Natural killer cell (primary cell): ENCODE measurements at regions not wholly inside any gene's neighbourhood (a gene's known extent, or its start where the extent isn't known, plus 50 kb on each side); places are given as distances from the start of the nearest gene placed in this dataset.

Source experiments
- ATAC-seq, 3 donors: fragments of 150-1000 bp in 2 of 3; fragments of 200-7000 bp in 1 of 3; cut with Tn5 transposase; 1 replicate in 1 of 3; 2 replicates in 2 of 3; pipeline ENCODE4 v1.10.0; 2021; ENCODE audit warnings: mild to moderate bottlenecking in 2 of 3, moderate library complexity in 2 of 3
- DNase-seq, 2 donors: peaks; one replicate each; pipeline versions ENCODE4 v3.0.0 to v3.0.0-alpha.2; 2013 to 2021; ENCODE audit warnings: mixed read lengths in 1 of 2
- H3K27ac ChIP-seq: one replicate; pipeline ENCODE4 v1.5.1; 2013; ENCODE audit warnings: mild to moderate bottlenecking, low read length
- H3K27me3 ChIP-seq: one replicate; pipeline ENCODE4 v1.6.1; 2013; ENCODE audit warnings: low read length; ENCODE audit not compliant: control insufficient read depth, insufficient read depth
- H3K36me3 ChIP-seq: one replicate; pipeline ENCODE4 v1.6.1; 2013; ENCODE audit warnings: low read length; ENCODE audit not compliant: control insufficient read depth, insufficient read depth
- H3K4me1 ChIP-seq: one replicate; pipeline ENCODE4 v1.6.1; 2013; ENCODE audit warnings: low read length; ENCODE audit not compliant: control insufficient read depth, insufficient read depth
- H3K4me3 ChIP-seq: one replicate; pipeline ENCODE4 v1.5.1; 2013; ENCODE audit warnings: low read length
- H3K9me3 ChIP-seq: one replicate; pipeline ENCODE4 v1.6.1; 2013; ENCODE audit warnings: low read length; ENCODE audit not compliant: control insufficient read depth, insufficient read depth
- H3K27ac Mint-ChIP-seq, 2 donors: one replicate each; pipeline ENCODE4 v1.8.0; 2022; ENCODE audit warnings: mild to moderate bottlenecking in 2 of 2, mixed read lengths in 2 of 2, moderate library complexity in 1 of 2
- H3K27me3 Mint-ChIP-seq, 2 donors: one replicate each; pipeline ENCODE4 v1.8.0; 2022; ENCODE audit warnings: low read depth in 2 of 2, mixed read lengths in 2 of 2
- H3K36me3 Mint-ChIP-seq: one replicate; pipeline ENCODE4 v1.8.0; 2022; ENCODE audit warnings: mixed read lengths
- H3K4me1 Mint-ChIP-seq, 2 donors: one replicate each; pipeline ENCODE4 v1.8.0; 2022; ENCODE audit warnings: mixed read lengths in 2 of 2
- H3K4me3 Mint-ChIP-seq: one replicate; pipeline ENCODE4 v1.8.0; 2022; ENCODE audit warnings: mild to moderate bottlenecking, moderate library complexity, mixed read lengths
- H3K9me3 Mint-ChIP-seq, 2 donors: one replicate each; pipeline ENCODE4 v1.8.0; 2022; ENCODE audit warnings: mixed read lengths in 2 of 2
- CTCF ChIP-seq: fragments of 200-600 bp; IDR thresholded peaks from one replicate; pipeline ENCODE4 v1.8.0; 2022; ENCODE audit warnings: antibody characterized with exemption
- WGBS: methylation state at CpG from one replicate; pipeline ENCODE4 v1.1.7; 2013; ENCODE audit warnings: missing lambda C conversion rate; ENCODE audit not compliant: insufficient coverage; 5-methylcytosine and 5-hydroxymethylcytosine counted together
- intact Hi-C: fragments of 100-400 bp; cut with micrococcal nuclease; formaldehyde crosslinking; loops from one replicate; pipeline ENCODE4 v1.14.2; 2022

- Histone ChIP-seq H3K4me1 (no peaks in the 10 kb centered on the region), H3K27ac (no peak overlapping the region), H3K4me3 (no peak overlapping the region), H3K9me3 (no peaks in the 10 kb centered on the region), H3K27me3 (no peaks in the 10 kb centered on the region), H3K36me3 (no peaks in the 10 kb centered on the region)
- ATAC-seq (no peak), DNase-seq (no peak)
- no peaks in the 10 kb centered on the region for H3K4me1 Mint-ChIP-seq
- intact Hi-C loops = no loop called here
- H3K9me3 Mint-ChIP-seq = peaks cover 2 to 4% of the 10 kb centered on the region in 2 donors
- no peaks in the 10 kb centered on the region for H3K36me3 Mint-ChIP-seq
- no peaks in the 10 kb centered on the region for H3K27me3 Mint-ChIP-seq
- WGBS = 93% methylated on average over 3 of the region's 3 CpGs
- H3K27ac Mint-ChIP-seq = no peak overlapping the region
- no peak for TF ChIP-seq CTCF
- no peak overlapping the region for H3K4me3 Mint-ChIP-seq
Measured at GRCh38 chr11:38543986-38544385, 1946.0 kb upstream of the RAG2 start.

- WGBS = no CpG with 5 or more reads among the region's 1 CpG
- Mint-ChIP-seq H3K36me3 (no peaks in the 10 kb centered on the region), H3K27ac (no peak overlapping the region), H3K4me3 (no peak overlapping the region), H3K9me3 (peaks cover 2 to 4% of the 10 kb centered on the region in 2 donors), H3K27me3 (no peaks in the 10 kb centered on the region), H3K4me1 (no peaks in the 10 kb centered on the region)
- H3K27ac ChIP-seq = no peak overlapping the region
- ATAC-seq (no peak), DNase-seq (no peak)
- H3K4me1 ChIP-seq = no peaks in the 10 kb centered on the region
- no peak for TF ChIP-seq CTCF
- H3K9me3 ChIP-seq = no peaks in the 10 kb centered on the region
- intact Hi-C loops = no loop called here
- H3K27me3 ChIP-seq = no peaks in the 10 kb centered on the region
- no peaks in the 10 kb centered on the region for H3K36me3 ChIP-seq
- no peak overlapping the region for H3K4me3 ChIP-seq
Measured at GRCh38 chr11:38543311-38543710, 1945.3 kb upstream of the RAG2 start.

DNA sequence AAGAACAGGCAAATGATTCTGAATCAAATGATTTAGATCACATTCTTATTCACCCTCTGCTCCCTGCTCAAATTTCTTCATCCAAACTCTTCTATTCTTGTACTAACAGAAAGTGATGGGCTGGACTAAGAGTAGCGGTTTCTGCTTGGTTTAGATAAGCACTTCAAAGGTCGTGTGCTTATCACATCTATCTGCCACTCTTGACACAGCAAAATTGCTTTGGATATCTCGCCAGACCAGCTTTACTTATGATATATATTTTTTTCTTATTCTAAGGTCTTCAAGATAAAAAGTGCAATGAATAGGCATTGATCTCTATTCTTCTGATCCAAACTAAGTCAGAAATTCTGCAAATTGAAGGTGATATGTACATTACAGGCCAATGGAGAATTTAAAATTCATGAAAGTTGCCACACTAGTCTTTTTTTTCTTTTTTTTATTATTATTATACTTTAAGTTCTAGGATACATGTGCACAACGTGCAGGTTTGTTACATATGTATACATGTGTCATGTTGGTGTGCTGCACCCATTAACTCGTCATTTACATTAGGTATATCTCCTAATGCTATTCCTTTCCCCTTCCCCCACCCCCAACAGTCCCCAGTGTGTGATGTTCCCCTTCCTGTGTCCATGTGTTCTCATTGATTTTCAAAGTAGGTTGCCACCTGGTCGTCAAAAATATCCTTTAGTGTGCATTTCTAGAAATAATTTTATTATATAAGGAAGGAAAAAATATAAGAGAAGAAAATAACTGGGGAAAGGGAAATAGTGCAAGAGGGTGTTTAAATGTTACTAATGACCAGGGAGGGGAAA lies 1941.0 kb upstream of the RAG2 start:
- TF ChIP-seq CTCF = no peak
- H3K4me1 ChIP-seq = no peaks in the 10 kb centered on the region

DNA sequence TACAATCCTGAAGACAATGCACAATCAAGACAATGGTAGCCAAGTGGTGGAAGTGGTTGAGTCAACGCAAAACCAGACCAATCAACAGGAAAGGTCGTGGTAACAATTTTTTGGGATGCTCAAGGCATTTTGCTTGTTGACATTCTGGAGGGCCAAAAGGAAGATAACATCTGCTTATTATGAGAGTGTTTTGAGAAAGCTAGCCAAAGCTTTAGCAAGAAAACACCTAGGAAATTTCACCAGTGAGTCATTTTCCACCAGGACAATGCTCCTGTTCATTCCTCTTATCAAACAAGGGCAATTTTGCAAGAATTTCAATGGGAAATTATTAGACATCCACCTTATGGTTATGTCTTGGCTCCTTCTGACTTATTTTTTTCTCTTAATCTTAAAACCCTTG lies 1932.2 kb upstream of the RAG2 start:
- Histone ChIP-seq H3K27ac (no peak overlapping the region), H3K4me3 (no peak overlapping the region), H3K9me3 (peaks cover 4% of the 10 kb centered on the region), H3K36me3 (no peaks in the 10 kb centered on the region), H3K4me1 (no peaks in the 10 kb centered on the region), H3K27me3 (no peaks in the 10 kb centered on the region)
- Mint-ChIP-seq H3K27me3 (no peaks in the 10 kb centered on the region), H3K4me1 (no peaks in the 10 kb centered on the region), H3K4me3 (no peak overlapping the region), H3K9me3 (peaks cover 2 to 11% of the 10 kb centered on the region in 2 donors), H3K27ac (no peak overlapping the region), H3K36me3 (peaks cover 7% of the 10 kb centered on the region)
- ATAC-seq (no peak), DNase-seq (no peak)
- intact Hi-C loops = no loop called here
- 77% methylated on average over 2 of the region's 2 CpGs for WGBS
- TF ChIP-seq CTCF = no peak

More for the DNA sequence above, 1941.0 kb upstream of the RAG2 start:
- Mint-ChIP-seq H3K4me3 (no peak overlapping the region), H3K9me3 (peaks cover 2 to 5% of the 10 kb centered on the region in 2 donors), H3K36me3 (no peaks in the 10 kb centered on the region), H3K27me3 (no peaks in the 10 kb centered on the region), H3K27ac (no peak overlapping the region), H3K4me1 (no peaks in the 10 kb centered on the region)
- intact Hi-C loops = no loop called here
- Histone ChIP-seq H3K36me3 (no peaks in the 10 kb centered on the region), H3K4me3 (no peak overlapping the region), H3K27me3 (no peaks in the 10 kb centered on the region), H3K9me3 (peaks cover 7% of the 10 kb centered on the region), H3K27ac (no peak overlapping the region)
- ATAC-seq (no peak), DNase-seq (no peak)
- no CpG with 5 or more reads among the region's 6 CpGs for WGBS
